ENCODE measurements at regions not wholly inside any gene's neighbourhood (a gene's known extent, or its start where the extent isn't known, plus 50 kb on each side); places are given as distances from the start of the nearest gene placed in this dataset.

- Histone ChIP-seq H4K20me1 (ENCODE audit: insufficient read depth, low read length) (no peaks in the 10 kb centered on the region), H3F3A (ENCODE audit: insufficient read depth, low read length) (no peaks in the 10 kb centered on the region), H3K9me3 (replicated peaks; ENCODE audit: insufficient read depth, low read length) (no peaks in the 10 kb centered on the region), H3K27me3 (replicated peaks; ENCODE audit: insufficient read depth, low read length) (no peaks in the 10 kb centered on the region), H3K9ac (ENCODE audit: low read length) (no peak overlapping the region), H3K79me2 (ENCODE audit: low read length) (no peaks in the 10 kb centered on the region), H2AFZ (ENCODE audit: low read length) (no peak overlapping the region), H3K4me3 (ENCODE audit: low read length) (no peak overlapping the region), H3K36me3 (replicated peaks; ENCODE audit: insufficient read depth, low read length) (no peaks in the 10 kb centered on the region), H3K9me2 (replicated peaks; ENCODE audit: insufficient read depth, low read length) (no peaks in the 10 kb centered on the region), H3K27ac (ENCODE audit: low read length) (no peak overlapping the region), H3K4me1 (ENCODE audit: low read length) (no peaks in the 10 kb centered on the region), H3K4me2 (ENCODE audit: low read depth, low read length) (no peak overlapping the region)
- TF ChIP-seq EZH2 (optimal IDR thresholded peaks at IDR 0.05; ENCODE audit: low read depth, low read length): no peak
- no peak for TF ChIP-seq EZH2phosphoT487 (IDR thresholded peaks at IDR 0.05; ENCODE audit: low read length)
- no peak for TF ChIP-seq CTCF (IDR thresholded peaks at IDR 0.05; ENCODE audit: low read length)
- DNase-seq: no peak
Measured at GRCh38 chr4:23481566-23481965, 408.3 kb downstream of the PPARGC1A start.

- no peak for DNase-seq
- H4K20me1 ChIP-seq (ENCODE audit: insufficient read depth, low read length): no peaks in the 10 kb centered on the region
- H3K36me3 ChIP-seq (replicated peaks; ENCODE audit: insufficient read depth, low read length): no peaks in the 10 kb centered on the region
- H3K9ac ChIP-seq (ENCODE audit: low read length): no peak overlapping the region
- no peak overlapping the region for H3K4me2 ChIP-seq (ENCODE audit: low read depth, low read length)
- no peaks in the 10 kb centered on the region for H3F3A ChIP-seq (ENCODE audit: insufficient read depth, low read length)
- TF ChIP-seq CTCF (IDR thresholded peaks at IDR 0.05; ENCODE audit: low read length) (no peak), EZH2phosphoT487 (IDR thresholded peaks at IDR 0.05; ENCODE audit: low read length) (no peak), EZH2 (optimal IDR thresholded peaks at IDR 0.05; ENCODE audit: low read depth, low read length) (no peak)
- H3K9me2 ChIP-seq (replicated peaks; ENCODE audit: insufficient read depth, low read length): no peaks in the 10 kb centered on the region
- H3K79me2 ChIP-seq (ENCODE audit: low read length): no peaks in the 10 kb centered on the region
- no peak overlapping the region for H3K27ac ChIP-seq (ENCODE audit: low read length)
- no peak overlapping the region for H3K4me3 ChIP-seq (ENCODE audit: low read length)
- H3K9me3 ChIP-seq (replicated peaks; ENCODE audit: insufficient read depth, low read length): no peaks in the 10 kb centered on the region
- no peaks in the 10 kb centered on the region for H3K4me1 ChIP-seq (ENCODE audit: low read length)
- H2AFZ ChIP-seq (ENCODE audit: low read length): no peak overlapping the region
- H3K27me3 ChIP-seq (replicated peaks; ENCODE audit: insufficient read depth, low read length): no peaks in the 10 kb centered on the region
Measured at GRCh38 chr4:23477905-23478304, 411.9 kb downstream of the PPARGC1A start.

- H3K36me3 ChIP-seq (replicated peaks; ENCODE audit: insufficient read depth, low read length): no peaks in the 10 kb centered on the region
- H3K4me2 ChIP-seq (ENCODE audit: low read depth, low read length): no peak overlapping the region
- no peak overlapping the region for H3K27ac ChIP-seq (ENCODE audit: low read length)
- no peak for TF ChIP-seq CTCF (IDR thresholded peaks at IDR 0.05; ENCODE audit: low read length)
- no peaks in the 10 kb centered on the region for H3K9me3 ChIP-seq (replicated peaks; ENCODE audit: insufficient read depth, low read length)
- DNase-seq: no peak
- H3K4me3 ChIP-seq (ENCODE audit: low read length): no peak overlapping the region
- H2AFZ ChIP-seq (ENCODE audit: low read length): no peak overlapping the region
- H3K79me2 ChIP-seq (ENCODE audit: low read length): no peaks in the 10 kb centered on the region
- H3K9me2 ChIP-seq (replicated peaks; ENCODE audit: insufficient read depth, low read length): no peaks in the 10 kb centered on the region
- no peaks in the 10 kb centered on the region for H3F3A ChIP-seq (ENCODE audit: insufficient read depth, low read length)
- H3K9ac ChIP-seq (ENCODE audit: low read length): no peak overlapping the region
- no peaks in the 10 kb centered on the region for H4K20me1 ChIP-seq (ENCODE audit: insufficient read depth, low read length)
- no peaks in the 10 kb centered on the region for H3K4me1 ChIP-seq (ENCODE audit: low read length)
- H3K27me3 ChIP-seq (replicated peaks; ENCODE audit: insufficient read depth, low read length): no peaks in the 10 kb centered on the region
Measured at GRCh38 chr4:23476515-23477090, 413.2 kb downstream of the PPARGC1A start.
